GM19240 (cell line): ENCODE measurements at regions not wholly inside any gene's neighbourhood (a gene's known extent, or its start where the extent isn't known, plus 50 kb on each side); places are given as distances from the start of the nearest gene placed in this dataset.
"Not testable (repeated sequence)": the region's sequence is repeated elsewhere in the genome, so short reads cannot be mapped to it uniquely, and the experiment has no call there.

Experiments
- DNase-seq: peaks from one replicate; pipeline ENCODE4 v3.0.0; 2011; ENCODE audit warnings: low spot score; ENCODE audit not compliant: insufficient read length

DNA sequence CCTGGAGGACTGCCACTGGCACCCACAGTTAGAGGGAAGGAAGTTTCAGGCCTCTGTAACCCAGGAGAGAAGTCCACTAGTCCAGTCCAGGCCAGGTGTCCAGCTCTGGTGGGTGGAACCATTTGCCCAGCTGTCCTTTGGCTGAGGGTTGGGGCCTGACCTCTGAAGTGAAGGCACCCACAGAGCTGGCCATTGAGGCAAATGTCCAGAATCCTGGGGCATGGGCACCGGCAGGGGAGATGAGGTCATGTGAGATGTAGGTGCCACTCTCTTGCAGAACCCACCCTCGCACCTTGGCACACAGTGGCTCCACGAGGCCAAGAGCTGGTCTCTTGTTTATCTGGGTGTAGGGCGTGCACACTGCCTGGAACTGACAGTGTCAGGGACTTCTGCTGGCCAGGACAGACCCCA is 162.8 kb downstream of the SMAD6 start:
- DNase-seq = no peak

DNA sequence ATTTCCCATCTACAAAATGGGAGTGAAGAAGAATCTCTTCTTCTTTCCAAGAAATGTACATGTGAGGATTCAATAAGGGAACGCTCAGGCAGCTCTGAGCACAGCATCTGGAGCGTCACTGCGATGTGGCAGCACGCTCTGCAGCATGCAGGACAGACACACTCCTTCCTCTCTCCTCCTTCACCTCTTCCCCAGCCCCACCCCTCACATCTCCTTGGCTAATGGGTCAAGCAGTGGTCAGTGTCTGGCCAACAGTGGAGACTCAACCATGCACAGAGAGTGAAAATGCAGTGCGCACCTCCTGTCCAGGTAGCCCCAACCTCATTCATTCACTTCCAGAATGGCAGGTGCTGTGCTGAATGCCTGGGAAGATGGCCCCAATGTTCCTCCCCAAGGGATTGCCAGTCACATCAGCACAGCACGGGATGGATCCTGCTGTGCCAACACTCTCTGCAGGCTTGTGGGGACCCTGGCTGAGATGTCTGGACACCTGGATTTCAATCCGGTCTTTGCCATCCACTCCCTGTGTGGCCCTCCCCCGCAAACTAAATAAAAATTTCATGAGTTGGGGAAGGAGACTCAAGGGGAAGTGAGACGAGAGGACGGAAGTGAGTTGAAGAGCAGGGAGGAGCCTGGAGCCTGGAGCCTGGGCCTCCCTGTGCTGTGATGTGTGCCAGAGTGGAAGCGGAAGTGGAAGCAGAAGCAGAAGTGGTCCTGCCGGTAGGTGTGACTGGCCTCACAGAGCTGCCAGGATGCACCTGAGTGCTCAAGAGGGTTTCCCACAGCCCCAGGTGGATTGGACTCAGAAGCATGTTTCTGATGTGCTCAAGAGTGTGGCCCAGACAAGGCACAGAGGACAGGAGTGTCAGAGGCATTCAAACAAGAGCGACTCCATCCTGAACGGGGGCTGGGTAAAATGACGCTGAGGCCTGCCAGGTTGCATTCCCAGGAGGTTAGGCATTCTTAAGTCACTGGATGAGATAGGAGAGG is 163.9 kb downstream of the SMAD6 start:
- DNase-seq = peak; percentile 60

DNA sequence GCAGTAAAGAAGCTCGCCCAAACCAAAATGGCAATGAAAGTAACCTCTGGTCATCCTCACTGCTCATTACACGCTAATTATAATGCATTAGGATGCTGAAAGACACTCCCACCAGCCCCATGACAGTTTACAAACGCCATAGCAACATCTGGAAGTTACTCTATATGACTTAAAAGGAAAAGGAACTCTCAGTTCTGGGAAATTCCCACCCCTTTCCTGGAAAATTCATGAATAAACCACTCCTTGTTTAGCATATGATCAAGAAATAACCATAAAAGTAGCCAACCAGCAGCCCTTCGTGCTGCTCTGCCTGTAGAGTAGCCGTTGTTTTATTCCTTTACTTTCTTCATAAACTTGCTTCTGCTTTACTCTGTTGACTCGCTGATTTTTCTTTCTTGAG is 164.6 kb downstream of the SMAD6 start:
- no peak for DNase-seq

DNA sequence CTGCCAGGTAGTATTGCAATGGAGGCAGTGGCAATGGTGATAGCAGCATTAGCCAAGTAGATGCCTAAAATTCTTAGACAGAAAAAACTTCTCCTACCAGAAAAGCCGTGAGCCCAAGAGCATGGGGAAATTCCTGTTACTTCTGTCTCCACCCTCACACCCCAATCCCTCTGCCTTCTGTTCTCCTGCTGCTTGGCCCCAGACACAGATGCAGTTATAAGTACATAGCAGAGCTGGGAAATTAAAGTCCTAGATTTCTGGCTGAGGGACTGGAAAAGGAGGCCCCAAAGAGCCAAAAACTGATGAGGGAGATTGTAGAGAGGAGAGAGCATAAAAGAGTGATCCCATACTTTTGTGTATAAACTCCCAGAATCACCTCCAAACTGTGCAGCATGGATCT is 166.9 kb downstream of the SMAD6 start:
- no peak for DNase-seq

DNA sequence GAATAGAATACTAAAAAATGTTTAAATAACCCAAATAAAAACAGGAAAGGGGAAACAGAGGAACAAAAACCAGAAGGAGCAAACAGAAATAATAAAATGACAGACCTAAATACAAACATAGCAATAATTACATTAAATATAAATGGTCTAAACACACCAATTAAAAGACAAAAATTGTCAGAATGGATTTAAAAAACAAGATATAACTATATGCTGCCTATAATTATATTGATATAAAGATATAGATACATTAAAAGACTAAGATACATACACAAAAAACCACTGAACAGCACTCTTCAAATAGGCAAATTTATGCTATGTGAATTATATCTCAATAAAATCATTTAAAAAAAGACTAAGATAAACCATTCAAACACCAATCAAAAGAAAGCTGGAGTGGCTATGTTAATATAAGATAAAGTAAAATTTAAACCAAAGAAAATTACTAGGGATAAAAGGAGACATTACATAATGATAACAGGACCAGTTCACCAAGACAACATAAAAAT is 168.9 kb downstream of the SMAD6 start:
- DNase-seq = no peak

DNA sequence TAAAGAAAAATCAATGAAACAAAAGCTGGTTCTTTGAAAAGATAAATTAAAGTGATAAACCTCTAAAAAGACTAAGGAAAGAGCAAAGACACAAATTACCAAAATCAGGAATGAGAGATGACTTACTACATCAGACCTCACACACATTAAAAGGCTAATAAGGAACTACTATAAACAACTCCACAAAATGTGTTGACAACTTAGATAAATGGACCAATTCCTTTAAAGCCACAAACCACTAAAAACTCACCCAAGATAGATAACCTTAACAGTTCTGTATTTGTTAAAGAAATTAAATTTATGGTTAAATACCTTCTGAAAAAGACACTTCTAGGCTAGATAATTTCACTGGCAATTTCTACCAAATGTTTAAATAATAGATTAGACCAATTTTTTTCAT is 170.4 kb downstream of the SMAD6 start:
- no peak for DNase-seq

DNA sequence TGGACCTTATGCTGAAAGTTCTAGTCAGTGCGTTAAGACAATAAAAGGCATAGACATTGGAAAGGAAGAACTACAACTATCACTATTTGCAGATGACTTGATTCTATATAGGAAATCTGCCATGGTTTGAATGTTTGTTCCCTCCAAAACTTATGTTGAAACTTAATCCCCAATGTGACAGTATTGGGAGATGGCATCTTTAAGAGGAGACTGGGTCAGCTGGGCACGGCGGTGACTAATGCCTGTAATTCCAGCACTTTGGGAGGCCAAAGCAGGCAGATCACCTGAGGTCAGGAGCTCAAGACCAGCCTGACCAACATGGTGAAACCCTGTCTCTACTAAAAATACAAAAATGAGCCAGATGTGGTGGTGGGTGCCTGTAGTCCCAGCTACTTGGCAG is 171.3 kb downstream of the SMAD6 start:
- DNase-seq = not testable (repeated sequence)

DNA sequence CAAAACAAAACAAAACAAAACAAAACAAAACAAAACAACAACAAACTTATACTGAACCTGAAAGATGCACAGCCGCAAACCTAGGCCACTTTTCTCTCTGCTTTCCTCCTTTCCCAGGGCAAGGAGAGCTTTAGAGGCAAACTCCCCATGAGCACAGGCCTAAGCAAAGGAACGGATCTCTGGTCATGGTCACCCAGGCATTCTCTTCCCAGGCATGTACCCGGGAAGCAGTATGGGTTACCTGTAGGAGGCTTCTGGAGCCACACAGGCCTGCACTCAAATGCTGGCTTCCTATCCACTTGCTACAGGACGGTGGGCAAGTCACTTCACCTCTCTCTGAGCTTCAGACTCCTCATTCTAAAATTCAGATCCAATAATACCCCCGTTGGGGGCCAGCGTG is 171.8 kb downstream of the SMAD6 start:
- no peak for DNase-seq

DNA sequence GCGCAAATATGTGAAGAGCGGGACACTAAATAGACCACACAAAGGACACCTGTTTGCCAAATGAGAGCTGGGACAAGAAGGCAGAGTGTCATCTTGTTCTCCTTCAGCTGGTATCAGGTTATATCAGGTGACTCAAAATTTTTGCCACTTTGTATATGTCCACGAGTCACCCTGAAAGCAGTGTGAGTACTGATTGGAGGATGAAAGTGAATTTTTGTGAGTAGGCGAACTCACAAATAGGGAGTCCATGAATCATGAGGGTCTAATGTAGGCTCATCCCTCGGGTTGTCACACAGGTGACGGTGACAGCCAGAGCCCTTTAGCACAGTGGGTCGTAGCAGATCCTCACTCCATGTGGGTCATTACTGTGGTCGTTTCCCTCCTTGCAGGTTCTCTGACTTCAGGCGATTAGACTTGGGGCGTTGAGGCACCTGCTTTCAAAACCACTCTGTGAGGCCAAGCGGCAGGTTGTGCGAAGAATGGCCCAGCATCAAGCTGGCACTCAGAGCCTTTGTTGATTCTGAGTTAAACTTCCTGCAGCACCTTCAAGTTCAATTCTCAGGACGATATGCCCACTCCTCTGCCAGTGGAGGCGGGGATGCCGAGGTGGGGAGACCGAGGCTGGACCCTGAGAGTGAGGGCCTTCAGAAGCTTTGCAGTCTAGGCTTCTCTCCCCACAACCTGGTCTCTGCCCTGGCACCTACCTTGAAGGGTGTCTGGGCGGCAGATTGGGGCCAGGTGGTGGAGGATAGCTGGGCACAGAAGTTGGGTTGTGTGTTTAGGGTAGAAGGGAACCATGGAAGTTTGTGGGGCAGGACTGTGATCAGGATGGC is 173.8 kb downstream of the SMAD6 start:
- no peak for DNase-seq

DNA sequence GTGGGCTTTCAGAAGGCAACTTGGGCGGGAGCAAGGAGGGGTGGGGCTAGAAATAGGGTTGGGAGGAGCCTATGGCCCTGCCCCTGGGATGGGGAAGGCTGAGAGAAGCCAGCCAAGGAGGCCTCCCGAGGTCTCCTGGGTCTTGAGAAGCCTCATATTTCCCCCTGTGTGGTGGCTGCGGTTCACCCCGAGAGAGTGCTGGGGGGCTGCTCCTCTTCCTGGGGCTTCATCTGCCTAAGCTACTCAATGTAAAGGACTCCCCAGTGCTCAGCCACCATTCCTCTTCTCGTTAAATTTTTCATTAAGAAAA is 174.3 kb downstream of the SMAD6 start:
- DNase-seq = no peak

DNA sequence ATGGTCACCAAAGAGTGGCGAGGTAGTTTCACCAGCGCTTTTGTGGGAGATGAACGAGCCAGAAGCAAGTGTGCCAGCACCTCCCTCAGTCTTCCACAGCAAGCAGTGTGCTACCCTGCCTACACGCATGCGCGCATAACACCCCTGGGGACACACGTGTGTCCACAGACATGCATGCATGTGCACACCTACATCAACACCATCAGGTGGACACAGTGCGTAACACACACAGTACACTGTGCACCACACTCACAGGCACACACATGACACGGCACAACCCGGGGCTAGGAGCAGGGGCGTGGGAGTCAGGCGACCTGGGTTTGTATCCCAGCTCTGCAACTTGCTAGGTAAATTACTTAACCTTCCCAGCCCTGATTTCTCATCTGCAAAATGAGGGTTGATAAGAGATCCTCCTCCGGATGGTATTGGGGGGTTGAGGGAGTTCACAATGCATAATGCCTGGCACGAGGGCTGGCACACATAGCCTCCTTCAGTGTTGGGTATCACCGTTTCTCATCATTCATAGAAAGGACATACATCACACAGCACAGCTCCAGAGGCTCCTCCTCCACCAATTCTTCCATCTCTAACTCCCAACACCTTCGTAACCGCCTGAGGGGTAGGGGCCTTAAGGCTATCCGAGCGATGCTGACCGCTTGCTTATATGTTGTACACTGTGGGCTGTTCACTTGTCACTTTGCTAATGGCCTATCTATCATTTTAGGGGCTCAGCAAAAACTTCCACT is 174.9 kb downstream of the SMAD6 start:
- no peak for DNase-seq

DNA sequence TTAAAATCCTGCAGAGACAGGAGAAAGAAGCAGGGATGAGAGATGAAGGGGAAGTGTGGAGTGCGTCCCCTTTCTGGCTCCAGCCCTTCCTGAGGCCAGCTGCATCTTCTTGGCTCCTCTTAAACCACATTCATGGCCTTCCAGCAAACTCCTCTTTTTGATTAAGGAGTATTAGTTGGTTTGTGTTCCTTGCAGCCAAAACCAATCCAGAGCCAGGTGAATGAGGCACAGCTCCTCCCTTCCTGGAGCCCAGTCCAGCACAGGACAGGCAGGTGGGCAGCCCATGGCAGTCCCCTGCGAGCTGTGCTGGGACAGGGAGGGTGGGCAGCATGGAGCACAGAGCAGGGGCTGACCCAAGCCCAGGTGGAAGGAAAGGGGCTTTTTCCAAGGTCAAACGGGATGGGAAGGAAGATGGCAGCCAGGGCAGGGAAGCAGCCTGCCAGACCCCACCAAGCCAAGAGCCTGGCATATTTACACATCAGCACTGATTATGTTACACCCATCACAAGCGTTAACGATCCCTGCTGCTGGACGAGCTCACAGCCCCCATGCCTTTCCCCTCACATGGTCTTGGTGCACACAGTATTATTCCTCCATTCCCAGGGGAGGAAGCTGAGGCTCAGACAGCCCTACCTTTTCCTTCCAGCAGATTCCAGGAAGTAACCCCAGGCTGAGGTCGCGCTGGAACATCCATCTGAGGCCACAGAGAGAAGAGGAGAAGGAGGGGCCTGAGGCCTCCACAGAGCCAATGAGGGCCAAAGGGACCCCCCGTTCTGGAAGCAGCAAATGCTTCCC is 175.6 kb downstream of the SMAD6 start:
- no peak for DNase-seq

DNA sequence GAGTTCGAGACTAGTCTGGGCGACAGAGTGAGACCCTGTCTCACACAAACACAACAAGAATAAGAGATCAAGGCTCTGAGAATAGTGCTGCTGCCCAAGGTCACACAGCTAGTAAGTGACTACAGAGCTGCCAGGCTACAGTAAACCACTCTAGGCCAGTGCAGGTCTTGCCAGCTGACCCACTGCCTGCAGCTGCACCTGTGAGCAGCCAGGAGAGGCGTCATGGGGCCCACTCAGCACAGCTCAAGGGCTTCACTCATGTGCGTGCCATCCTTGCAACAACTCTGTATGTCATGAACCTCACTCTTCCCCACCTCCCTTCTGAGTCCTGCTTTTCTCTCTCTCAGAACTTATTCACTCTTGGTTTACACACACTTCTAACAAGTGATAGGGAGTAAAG is 176.7 kb downstream of the SMAD6 start:
- DNase-seq = no peak

DNA sequence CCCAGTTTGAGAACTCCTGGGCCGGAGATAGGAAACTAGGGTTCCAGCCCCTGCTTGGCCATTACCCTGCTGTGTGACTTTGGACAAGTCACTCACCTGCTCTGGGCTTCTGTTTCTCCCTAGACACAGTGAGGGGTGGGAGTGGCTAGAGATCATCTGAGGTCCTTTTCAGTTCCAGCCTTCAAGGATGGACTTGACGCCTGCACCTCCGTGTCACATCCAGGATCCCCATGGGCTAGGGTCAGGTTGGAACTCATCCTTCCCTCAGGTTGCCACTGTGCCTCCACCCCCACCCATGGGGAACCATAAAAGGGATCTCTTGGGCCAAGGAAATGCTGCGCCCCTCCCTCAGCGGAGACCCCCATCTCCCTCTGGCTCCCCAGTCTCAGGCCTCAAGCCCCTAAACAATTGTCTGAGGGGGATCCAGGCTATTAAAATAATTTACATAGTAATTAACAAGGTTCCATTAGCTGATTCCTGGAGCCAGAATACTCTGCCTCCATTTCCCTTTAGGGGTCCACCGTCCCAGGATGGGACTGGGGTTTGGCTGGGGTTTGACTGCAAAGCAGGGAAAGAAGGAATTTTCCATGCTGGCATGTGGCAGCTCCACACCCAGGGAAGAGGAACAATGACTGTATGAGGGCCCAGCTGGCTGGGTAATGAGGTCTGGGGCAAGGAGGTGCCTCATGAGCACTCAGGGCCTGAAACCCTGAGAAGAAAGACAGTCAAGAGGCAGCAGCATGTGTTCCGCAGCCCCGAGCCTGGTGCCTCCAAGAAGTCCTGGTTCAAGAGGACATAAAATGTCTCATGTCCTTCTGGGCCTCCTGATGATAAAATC is 177.7 kb downstream of the SMAD6 start:
- DNase-seq = no peak

DNA sequence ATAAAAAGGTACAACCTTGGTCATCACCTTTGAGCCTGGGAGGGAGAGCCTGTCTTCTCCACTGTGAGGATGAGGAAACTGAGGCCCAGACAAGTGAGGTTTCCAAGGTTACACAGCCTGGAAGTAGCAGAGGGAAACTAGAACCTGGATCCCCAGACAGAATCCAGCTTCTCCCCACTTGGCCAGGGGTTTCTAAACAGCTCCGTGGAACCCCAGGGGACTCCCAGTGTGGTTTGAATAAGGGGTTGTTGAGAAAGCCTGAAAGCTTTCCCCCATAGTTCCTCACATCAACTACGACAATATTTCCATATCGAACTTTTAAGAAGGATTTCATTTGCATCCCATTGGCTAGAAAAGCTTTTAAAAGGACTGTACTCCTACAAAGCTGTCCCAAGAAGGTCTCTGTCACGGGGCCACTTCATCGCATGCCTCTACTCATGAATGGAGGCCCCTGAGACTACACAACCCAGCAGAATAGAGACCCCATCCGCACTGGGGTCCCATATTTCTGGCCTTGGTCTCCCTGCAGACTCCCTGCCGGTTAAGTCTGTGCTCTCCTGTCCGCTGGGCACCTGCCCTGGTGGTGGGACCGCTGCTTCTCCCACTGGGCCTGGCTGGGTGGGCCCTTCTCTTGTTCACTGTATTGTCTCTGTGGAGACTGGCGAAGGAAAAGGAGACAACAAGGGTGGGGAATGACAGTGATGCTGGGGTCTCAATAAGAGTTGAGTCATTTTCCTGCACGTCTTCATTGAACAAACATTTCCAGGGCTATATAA is 178.5 kb downstream of the SMAD6 start:
- DNase-seq = no peak

DNA sequence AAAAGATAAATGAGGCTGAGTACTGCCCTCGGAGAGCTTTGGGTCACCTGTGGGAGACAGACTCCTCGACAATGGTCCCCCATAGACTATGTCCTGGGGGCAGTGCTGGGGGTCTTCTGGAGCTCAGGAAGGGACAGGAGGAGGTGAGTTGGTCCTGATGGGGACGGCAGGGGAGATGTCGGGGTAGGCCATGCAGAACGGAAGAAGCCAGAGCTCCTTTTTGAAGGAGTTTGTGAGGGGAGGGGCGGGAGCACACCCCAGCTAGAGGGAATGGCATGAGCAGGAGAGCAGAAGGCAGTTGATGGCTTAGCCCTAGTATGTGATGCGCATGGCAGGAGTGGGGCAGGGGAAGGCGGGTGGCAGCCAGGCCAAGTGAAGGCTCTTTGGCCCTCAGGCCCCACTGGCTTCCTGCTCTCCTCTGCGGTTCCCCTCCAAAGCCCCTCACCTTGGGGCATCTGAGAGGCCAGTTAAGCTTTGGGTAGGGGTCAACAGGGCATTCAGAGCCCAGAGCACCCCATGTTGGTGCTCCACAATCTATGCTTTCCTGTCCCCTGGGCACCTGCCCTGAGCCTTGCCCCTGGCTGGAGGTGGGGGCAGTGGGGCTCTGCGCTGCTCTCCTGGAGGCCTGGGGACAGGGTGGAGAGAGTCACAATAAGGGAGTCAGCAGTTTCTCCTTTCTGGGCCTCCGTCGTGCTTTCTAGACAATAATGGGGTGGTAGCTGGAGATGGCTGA is 179.3 kb downstream of the SMAD6 start:
- DNase-seq = no peak

DNA sequence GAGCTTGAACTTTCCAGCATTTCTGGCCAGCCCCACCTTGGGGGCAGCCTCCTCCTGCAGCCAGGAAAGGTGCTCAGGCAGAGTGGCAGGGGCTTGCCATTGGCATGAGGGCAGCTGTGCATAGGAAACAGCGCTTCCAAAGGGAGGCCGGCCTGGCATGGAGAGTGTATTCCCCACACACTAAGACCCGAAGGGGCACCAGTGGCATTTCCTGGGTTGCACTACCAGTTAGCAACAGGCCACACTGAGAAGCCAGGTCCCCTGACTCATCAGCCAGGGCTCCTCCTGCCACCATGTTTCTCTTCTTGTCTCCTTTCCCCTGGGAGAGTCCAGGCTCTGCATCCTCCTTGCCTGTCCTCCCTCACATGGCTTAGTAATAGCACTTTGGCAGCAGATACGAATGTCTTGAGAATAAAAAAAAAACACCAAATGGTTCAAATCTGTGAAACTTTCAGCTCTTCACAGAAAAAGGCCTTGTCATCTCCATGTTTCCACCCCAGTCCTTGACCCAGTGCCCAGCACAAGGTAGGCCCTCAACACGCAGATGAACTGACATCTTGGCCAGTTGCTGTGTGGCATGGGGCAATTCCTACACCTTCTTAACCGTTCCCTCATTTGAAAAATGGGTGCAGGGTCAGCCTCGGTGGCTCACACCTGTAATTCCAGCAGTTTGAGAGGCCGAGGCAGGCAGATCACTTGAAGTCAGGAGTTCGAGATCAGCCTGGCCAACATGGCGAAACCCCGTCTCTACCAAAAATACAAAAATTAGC is 180.4 kb downstream of the SMAD6 start:
- DNase-seq = no peak
